Lower lobe of right lung (tissue), 2 donors: ENCODE measurements at regions not wholly inside any gene's neighbourhood (a gene's known extent, or its start where the extent isn't known, plus 50 kb on each side); places are given as distances from the start of the nearest gene placed in this dataset.

Experiments
- ATAC-seq, 2 donors: fragments of 200-7000 bp; cut with Tn5 transposase; one replicate each; pipeline ENCODE4 v1.9.1; 2020 to 2022; ENCODE audit warnings: mild to moderate bottlenecking in 2 of 2, moderate library complexity in 2 of 2
- DNase-seq: peaks from one replicate; pipeline ENCODE4 v3.0.0-alpha.2; 2020
- H3K27ac ChIP-seq: fragments of 200-600 bp; one replicate; pipeline ENCODE4 v1.8.0; 2022
- H3K27me3 ChIP-seq: fragments of 200-600 bp; one replicate; pipeline ENCODE4 v1.8.0; 2022; ENCODE audit warnings: low read depth
- H3K36me3 ChIP-seq: fragments of 200-600 bp; one replicate; pipeline ENCODE4 v1.8.0; 2022; ENCODE audit warnings: mild to moderate bottlenecking
- H3K4me1 ChIP-seq: fragments of 200-600 bp; one replicate; pipeline ENCODE4 v1.8.0; 2022
- H3K4me3 ChIP-seq: fragments of 200-600 bp; one replicate; pipeline ENCODE4 v1.8.0; 2022; ENCODE audit warnings: mild to moderate bottlenecking
- H3K9me3 ChIP-seq: fragments of 200-600 bp; one replicate; pipeline ENCODE4 v1.8.0; 2022
- CTCF ChIP-seq: fragments of 200-600 bp; IDR thresholded peaks from one replicate; pipeline ENCODE4 v1.8.0; 2022; ENCODE audit warnings: antibody characterized with exemption, mild to moderate bottlenecking
- intact Hi-C: fragments of 100-400 bp; cut with DNase I; formaldehyde crosslinking; loops from one replicate; pipeline ENCODE4 v1.11.0; 2022
- donor health status: DM: no; HTN: yes; CAD: no; lungs with severe emphysema.

DNA sequence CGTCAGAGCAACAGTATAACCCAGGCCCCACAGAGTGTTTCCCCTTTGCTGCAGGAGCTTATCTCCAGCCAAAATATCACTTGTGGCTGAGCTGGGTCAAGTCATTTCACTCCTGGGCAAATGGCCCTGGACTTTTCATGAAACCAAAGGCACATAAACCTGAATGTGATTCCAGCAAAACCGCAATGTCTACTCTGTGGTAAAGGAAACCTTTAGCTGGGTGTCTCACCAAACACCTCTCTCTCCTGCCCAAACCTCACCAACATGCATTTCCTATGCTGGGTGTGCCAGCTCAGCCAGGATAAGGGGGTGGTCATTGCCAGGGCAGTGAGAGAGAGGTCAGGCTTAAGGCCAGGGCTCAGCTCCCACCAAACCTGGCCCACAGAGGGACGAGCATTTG lies 67.4 kb downstream of the GTPBP8 start:
- ATAC-seq, result no peak
- no peak overlapping the region for H3K4me3 ChIP-seq
- H3K4me1 ChIP-seq, result peaks cover 24% of the 10 kb centered on the region
- TF ChIP-seq CTCF, result no peak
- no peaks in the 10 kb centered on the region for H3K9me3 ChIP-seq
- DNase-seq, result no peak
- intact Hi-C loops, result no loop called here
- H3K27me3 ChIP-seq, result no peaks in the 10 kb centered on the region
- no peak overlapping the region for H3K27ac ChIP-seq
- no peaks in the 10 kb centered on the region for H3K36me3 ChIP-seq

GRCh38 chr3:113062705-113063104 lies 71.9 kb downstream of the GTPBP8 start:
- ATAC-seq (no peak), DNase-seq (no peak)
- TF ChIP-seq CTCF, result no peak
- intact Hi-C loops, result no loop called here
- Histone ChIP-seq H3K4me3 (no peak overlapping the region), H3K27ac (no peak overlapping the region), H3K36me3 (no peaks in the 10 kb centered on the region), H3K9me3 (peaks cover 7% of the 10 kb centered on the region), H3K4me1 (no peaks in the 10 kb centered on the region), H3K27me3 (no peaks in the 10 kb centered on the region)

GRCh38 chr3:113063126-113063894 lies 72.5 kb downstream of the GTPBP8 start:
- Histone ChIP-seq H3K9me3 (peaks cover 7% of the 10 kb centered on the region), H3K36me3 (no peaks in the 10 kb centered on the region), H3K4me1 (no peaks in the 10 kb centered on the region), H3K27ac (no peak overlapping the region), H3K4me3 (no peak overlapping the region), H3K27me3 (no peaks in the 10 kb centered on the region)
- DNase-seq (no peak), ATAC-seq (no peak)
- TF ChIP-seq CTCF, result no peak
- intact Hi-C loops, result no loop called here

DNA sequence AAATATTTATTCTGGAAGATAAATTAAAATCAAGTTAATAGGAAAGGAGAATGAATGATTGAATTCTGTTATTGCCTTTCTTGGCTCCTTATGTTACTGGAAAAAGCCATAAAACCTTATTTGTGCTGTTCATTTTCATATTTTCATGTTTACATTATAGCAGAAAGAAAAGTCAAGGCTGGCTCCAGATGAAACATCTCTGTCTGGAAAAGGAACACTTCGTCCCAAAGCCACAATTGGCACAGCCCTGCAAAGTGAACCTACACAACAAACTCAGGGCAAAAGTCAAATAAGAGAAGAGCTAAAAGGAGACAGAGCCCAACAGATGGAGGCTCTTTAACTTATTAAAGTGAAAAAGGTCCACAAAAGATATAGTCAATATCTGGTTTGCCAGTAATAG lies 73.4 kb downstream of the GTPBP8 start:
- H3K36me3 ChIP-seq, result no peaks in the 10 kb centered on the region
- H3K4me1 ChIP-seq, result no peaks in the 10 kb centered on the region
- H3K4me3 ChIP-seq, result no peak overlapping the region
- H3K27ac ChIP-seq, result no peak overlapping the region
- ATAC-seq (no peak), DNase-seq (no peak)
- no peaks in the 10 kb centered on the region for H3K27me3 ChIP-seq
- peaks cover 7% of the 10 kb centered on the region for H3K9me3 ChIP-seq
- TF ChIP-seq CTCF, result no peak
- intact Hi-C loops, result no loop called here

GRCh38 chr3:113065336-113065735 lies 74.6 kb downstream of the GTPBP8 start:
- no peak for ATAC-seq
- TF ChIP-seq CTCF, result no peak

More at GRCh38 chr3:113065336-113065735, 74.6 kb downstream of the GTPBP8 start:
- H3K9me3 ChIP-seq, result peaks cover 7% of the 10 kb centered on the region
- no peak for DNase-seq
- no peaks in the 10 kb centered on the region for H3K36me3 ChIP-seq
- H3K4me1 ChIP-seq, result no peaks in the 10 kb centered on the region
- intact Hi-C loops, result no loop called here
- no peak overlapping the region for H3K27ac ChIP-seq
- H3K4me3 ChIP-seq, result no peak overlapping the region
- H3K27me3 ChIP-seq, result no peaks in the 10 kb centered on the region
